SK-N-SH treated with all-trans-retinoic acid at 6 μM for 48 hours (cell line): ENCODE measurements at regions not wholly inside any gene's neighbourhood (a gene's known extent, or its start where the extent isn't known, plus 50 kb on each side); places are given as distances from the start of the nearest gene placed in this dataset.

Source experiments
- ARNTL ChIP-seq: fragments of 450-650 bp; formaldehyde crosslinking; IDR thresholded peaks from 2 replicates; pipeline ENCODE4 v1.5.0; 2020; ENCODE audit warnings: low read depth, mild to moderate bottlenecking, moderate library complexity, borderline replicate concordance
- CREB5 ChIP-seq: fragments of 250-450 bp; sonication (Bioruptor Pico); IDR thresholded peaks from 2 replicates; pipeline ENCODE4 v1.5.1; 2020; ENCODE audit warnings: low read depth, mild to moderate bottlenecking, moderate library complexity
- ESRRG ChIP-seq: fragments of 250-450 bp; sonication (Bioruptor Pico); IDR thresholded peaks from 2 replicates; pipeline ENCODE4 v1.6.1; 2021; ENCODE audit warnings: mild to moderate bottlenecking
- ZFP30 ChIP-seq: fragments of 450-650 bp; formaldehyde crosslinking; IDR thresholded peaks from 2 replicates; pipeline ENCODE4 v1.5.0; 2022; ENCODE audit warnings: mild to moderate bottlenecking, moderate library complexity
- TF ChIP-seq, protein P1 (sequence below): fragments of 250-450 bp; sonication (Bioruptor Pico); IDR thresholded peaks from 2 replicates; pipeline ENCODE4 v1.8.0; 2020; ENCODE audit warnings: mild to moderate bottlenecking, moderate library complexity, borderline replicate concordance

DNA sequence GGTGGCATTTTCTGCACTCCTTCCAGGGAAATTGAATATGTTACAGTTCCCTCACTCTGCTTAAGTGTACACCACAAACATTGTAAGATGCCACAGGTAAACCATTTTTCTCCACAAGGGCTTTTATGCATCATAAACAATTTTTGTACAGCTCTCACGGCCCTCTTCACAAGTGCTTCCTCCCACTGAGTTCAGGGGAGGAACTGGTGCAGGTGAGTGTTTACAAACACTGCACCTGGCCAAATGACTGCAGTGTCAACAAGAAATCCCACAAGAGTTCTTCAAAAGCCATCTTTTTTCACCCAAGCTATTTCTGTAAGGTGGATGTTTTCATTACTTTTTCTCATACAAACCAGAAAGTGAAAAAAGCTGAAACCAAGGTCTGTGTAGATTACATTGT lies 973.2 kb downstream of the AACS start:
- TF ChIP-seq, protein P1, sequence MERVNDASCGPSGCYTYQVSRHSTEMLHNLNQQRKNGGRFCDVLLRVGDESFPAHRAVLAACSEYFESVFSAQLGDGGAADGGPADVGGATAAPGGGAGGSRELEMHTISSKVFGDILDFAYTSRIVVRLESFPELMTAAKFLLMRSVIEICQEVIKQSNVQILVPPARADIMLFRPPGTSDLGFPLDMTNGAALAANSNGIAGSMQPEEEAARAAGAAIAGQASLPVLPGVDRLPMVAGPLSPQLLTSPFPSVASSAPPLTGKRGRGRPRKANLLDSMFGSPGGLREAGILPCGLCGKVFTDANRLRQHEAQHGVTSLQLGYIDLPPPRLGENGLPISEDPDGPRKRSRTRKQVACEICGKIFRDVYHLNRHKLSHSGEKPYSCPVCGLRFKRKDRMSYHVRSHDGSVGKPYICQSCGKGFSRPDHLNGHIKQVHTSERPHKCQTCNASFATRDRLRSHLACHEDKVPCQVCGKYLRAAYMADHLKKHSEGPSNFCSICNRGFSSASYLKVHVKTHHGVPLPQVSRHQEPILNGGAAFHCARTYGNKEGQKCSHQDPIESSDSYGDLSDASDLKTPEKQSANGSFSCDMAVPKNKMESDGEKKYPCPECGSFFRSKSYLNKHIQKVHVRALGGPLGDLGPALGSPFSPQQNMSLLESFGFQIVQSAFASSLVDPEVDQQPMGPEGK (CRISPR knock-in tag), result no peak
- TF ChIP-seq ESRRG (CRISPR knock-in tag) (no peak), CREB5 (CRISPR knock-in tag) (no peak), ARNTL (CRISPR knock-in tag) (no peak), ZFP30 (CRISPR knock-in tag) (no peak)
